Prostate gland (tissue), 2 donors: ENCODE measurements at regions not wholly inside any gene's neighbourhood (a gene's known extent, or its start where the extent isn't known, plus 50 kb on each side); places are given as distances from the start of the nearest gene placed in this dataset.

ENCODE experiments used
- POLR2A ChIP-seq: fragments of 450-650 bp; IDR thresholded peaks from one replicate; pipeline ENCODE4 v1.6.1; 2016; ENCODE audit warnings: antibody characterized with exemption, mild to moderate bottlenecking
- TF ChIP-seq, protein P1 (sequence below), 4 experiments: fragments of 200-600 bp in 2 of 4; fragments of 450-650 bp in 2 of 4; sonication (generic) in 2 of 4; IDR thresholded peaks; 1 replicate in 3 of 4; 2 replicates in 1 of 4; pipeline ENCODE4 v1.5.1; 2016 to 2019; ENCODE audit warnings: antibody characterized with exemption in 4 of 4, mild to moderate bottlenecking in 2 of 4, moderate library complexity in 2 of 4

GRCh38 chr12:124460771-124461170 lies 106.6 kb downstream of the NCOR2 start:
- TF ChIP-seq, protein P1, sequence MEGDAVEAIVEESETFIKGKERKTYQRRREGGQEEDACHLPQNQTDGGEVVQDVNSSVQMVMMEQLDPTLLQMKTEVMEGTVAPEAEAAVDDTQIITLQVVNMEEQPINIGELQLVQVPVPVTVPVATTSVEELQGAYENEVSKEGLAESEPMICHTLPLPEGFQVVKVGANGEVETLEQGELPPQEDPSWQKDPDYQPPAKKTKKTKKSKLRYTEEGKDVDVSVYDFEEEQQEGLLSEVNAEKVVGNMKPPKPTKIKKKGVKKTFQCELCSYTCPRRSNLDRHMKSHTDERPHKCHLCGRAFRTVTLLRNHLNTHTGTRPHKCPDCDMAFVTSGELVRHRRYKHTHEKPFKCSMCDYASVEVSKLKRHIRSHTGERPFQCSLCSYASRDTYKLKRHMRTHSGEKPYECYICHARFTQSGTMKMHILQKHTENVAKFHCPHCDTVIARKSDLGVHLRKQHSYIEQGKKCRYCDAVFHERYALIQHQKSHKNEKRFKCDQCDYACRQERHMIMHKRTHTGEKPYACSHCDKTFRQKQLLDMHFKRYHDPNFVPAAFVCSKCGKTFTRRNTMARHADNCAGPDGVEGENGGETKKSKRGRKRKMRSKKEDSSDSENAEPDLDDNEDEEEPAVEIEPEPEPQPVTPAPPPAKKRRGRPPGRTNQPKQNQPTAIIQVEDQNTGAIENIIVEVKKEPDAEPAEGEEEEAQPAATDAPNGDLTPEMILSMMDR (IDR thresholded peaks at IDR 0.05), result no peak
- no peak for TF ChIP-seq POLR2A
